Lung (tissue), 11 donors: ENCODE measurements at regions not wholly inside any gene's neighbourhood (a gene's known extent, or its start where the extent isn't known, plus 50 kb on each side); places are given as distances from the start of the nearest gene placed in this dataset.

Experiments
- ATAC-seq: fragments of 200-7000 bp; cut with Tn5 transposase; one replicate; pipeline ENCODE4 v1.9.1; 2020; ENCODE audit warnings: moderate number of reproducible peaks; ENCODE audit not compliant: insufficient read depth, low FRiP score
- DNase-seq, 3 donors: peaks; one replicate each; pipeline ENCODE4 v3.0.0-alpha.2; 2013 to 2017
- H3K27ac ChIP-seq, 2 donors: one replicate each; pipeline ENCODE4 v1.5.1; 2013; ENCODE audit warnings: mild to moderate bottlenecking in 2 of 2, moderate library complexity in 2 of 2, control low read depth in 1 of 2, inconsistent platforms in 1 of 2, low read depth in 1 of 2, low read length in 1 of 2
- H3K27me3 ChIP-seq, 3 donors: one replicate each; pipeline ENCODE4 v1.5.1; 2013; ENCODE audit warnings: low read length in 2 of 3; ENCODE audit not compliant: control insufficient read depth in 3 of 3, insufficient read depth in 3 of 3
- H3K36me3 ChIP-seq, 4 donors: one replicate each; pipeline ENCODE4 v1.5.1; 2013; ENCODE audit warnings: low read length in 4 of 4, mild to moderate bottlenecking in 1 of 4, moderate library complexity in 1 of 4; ENCODE audit not compliant: control insufficient read depth in 4 of 4, insufficient read depth in 4 of 4
- H3K4me1 ChIP-seq, 5 donors: one replicate each; pipeline ENCODE4 v1.5.1; 2013; ENCODE audit warnings: low read length in 5 of 5, mild to moderate bottlenecking in 2 of 5, moderate library complexity in 1 of 5; ENCODE audit not compliant: control insufficient read depth in 5 of 5, insufficient read depth in 5 of 5
- H3K4me3 ChIP-seq: one replicate; pipeline ENCODE4 v1.5.1; 2013; ENCODE audit warnings: mild to moderate bottlenecking, control low read depth, moderate library complexity
- H3K9ac ChIP-seq, 2 donors: one replicate each; pipeline ENCODE4 v1.5.1; 2013; ENCODE audit warnings: low read length in 2 of 2, control low read depth in 1 of 2; ENCODE audit not compliant: insufficient read depth in 1 of 2
- H3K9me3 ChIP-seq, 4 donors: one replicate each; pipeline ENCODE4 v1.5.1; 2013; ENCODE audit warnings: low read length in 3 of 4, mild to moderate bottlenecking in 1 of 4, moderate library complexity in 1 of 4; ENCODE audit not compliant: control insufficient read depth in 4 of 4, insufficient read depth in 3 of 4
- WGBS, 2 donors: extraction: QIAGEN DNeasy Blood & Tissue Kit; methylation state at CpG; one replicate each; pipeline ENCODE4 v1.1.7; 2013; 5-methylcytosine and 5-hydroxymethylcytosine counted together
- TF ChIP-seq, protein P1 (sequence below): IDR thresholded peaks from 2 replicates; pipeline ENCODE4 v1.5.1; 2012; ENCODE audit warnings: mild to moderate bottlenecking; ENCODE audit errors: control extremely low read depth, extremely low read depth
- donor health status: control.
- donor health status: control.
- donor health status: Bipolar disorder and iron deficiency.
- donor health status: healthy.
- donor health status: DM: yes; HTN: yes; CAD: no.

DNA sequence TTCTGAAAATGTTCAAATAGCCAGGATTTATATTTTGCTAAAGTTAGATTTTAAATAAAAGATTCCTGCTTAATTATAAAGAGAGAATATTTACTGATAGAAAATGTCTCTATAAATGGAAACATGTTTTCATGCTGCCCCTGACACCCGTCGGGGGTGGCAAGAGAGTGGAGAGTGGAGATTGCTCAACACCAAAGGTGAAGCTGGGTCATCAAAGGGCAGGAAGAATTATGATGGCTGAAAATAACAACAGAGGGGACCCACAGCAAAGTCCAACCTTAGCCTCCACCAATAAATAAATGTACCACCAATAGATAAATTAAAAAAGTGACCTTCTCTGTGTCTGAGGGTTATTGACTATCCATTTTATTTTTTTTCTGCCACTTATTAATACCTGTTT is 326.8 kb upstream of the GYPC start:
- H3K36me3 ChIP-seq: no peaks in the 10 kb centered on the region
- TF ChIP-seq, protein P1, sequence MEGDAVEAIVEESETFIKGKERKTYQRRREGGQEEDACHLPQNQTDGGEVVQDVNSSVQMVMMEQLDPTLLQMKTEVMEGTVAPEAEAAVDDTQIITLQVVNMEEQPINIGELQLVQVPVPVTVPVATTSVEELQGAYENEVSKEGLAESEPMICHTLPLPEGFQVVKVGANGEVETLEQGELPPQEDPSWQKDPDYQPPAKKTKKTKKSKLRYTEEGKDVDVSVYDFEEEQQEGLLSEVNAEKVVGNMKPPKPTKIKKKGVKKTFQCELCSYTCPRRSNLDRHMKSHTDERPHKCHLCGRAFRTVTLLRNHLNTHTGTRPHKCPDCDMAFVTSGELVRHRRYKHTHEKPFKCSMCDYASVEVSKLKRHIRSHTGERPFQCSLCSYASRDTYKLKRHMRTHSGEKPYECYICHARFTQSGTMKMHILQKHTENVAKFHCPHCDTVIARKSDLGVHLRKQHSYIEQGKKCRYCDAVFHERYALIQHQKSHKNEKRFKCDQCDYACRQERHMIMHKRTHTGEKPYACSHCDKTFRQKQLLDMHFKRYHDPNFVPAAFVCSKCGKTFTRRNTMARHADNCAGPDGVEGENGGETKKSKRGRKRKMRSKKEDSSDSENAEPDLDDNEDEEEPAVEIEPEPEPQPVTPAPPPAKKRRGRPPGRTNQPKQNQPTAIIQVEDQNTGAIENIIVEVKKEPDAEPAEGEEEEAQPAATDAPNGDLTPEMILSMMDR: no peak
- WGBS, 2 donors: 70 to 88% methylated on average over 2 of the region's 2 CpGs
- H3K9me3 ChIP-seq: peaks cover 0 to 13% (median 4%) of the 10 kb centered on the region in 4 donors
- H3K4me3 ChIP-seq: no peak overlapping the region
- no peak overlapping the region for H3K9ac ChIP-seq
- no peak for ATAC-seq
- no peak overlapping the region for H3K27ac ChIP-seq
- no peaks in the 10 kb centered on the region for H3K27me3 ChIP-seq
- H3K4me1 ChIP-seq: no peaks in the 10 kb centered on the region
- no peak for DNase-seq

DNA sequence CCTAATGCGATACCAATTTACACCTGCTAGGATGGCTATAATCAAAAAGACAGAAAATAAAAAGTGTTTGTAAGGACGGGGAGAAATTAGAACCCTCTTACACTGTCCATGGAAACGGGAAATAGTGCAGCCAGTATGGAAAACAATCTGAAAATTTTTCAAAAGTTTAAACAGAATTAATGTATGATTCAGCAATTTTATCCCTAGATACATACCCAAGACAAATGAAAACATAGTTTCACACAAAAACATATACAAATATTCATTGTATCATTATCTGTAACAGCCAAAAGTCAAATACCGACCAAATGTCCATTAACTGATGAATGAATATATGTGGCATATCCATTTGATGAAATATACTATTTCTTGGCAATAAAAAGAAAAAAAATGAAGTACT is 313.5 kb upstream of the GYPC start:
- Histone ChIP-seq H3K27ac (no peak overlapping the region), H3K4me3 (no peak overlapping the region), H3K27me3 (no peaks in the 10 kb centered on the region), H3K4me1 (no peaks in the 10 kb centered on the region), H3K36me3 (no peaks in the 10 kb centered on the region), H3K9ac (no peak overlapping the region), H3K9me3 (no peaks in the 10 kb centered on the region)
- ATAC-seq (no peak), DNase-seq (no peak)
- 93 to 94% methylated on average over 4 of the region's 4 CpGs for WGBS, 2 donors
- TF ChIP-seq, protein P1: no peak

DNA sequence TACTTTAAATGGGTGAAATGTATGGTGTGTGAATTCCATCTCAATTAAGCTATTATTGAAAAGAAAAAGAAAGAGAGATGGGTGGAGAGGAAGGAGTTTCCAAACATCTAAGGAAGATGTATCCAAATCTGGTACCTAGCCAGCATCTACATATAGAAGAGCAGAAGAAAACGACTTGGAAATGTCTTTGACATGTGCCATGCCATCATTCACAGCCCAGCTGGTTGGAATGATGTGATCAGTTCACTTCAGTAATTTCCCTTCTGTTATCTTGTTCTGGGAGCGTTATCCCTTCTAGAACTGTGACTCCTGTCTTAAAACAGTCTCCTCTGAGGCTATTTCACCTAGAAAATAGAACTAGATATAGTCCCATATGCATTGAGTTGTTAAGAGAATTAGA is 312.8 kb upstream of the GYPC start:
- Histone ChIP-seq H3K27ac (no peak overlapping the region), H3K4me1 (no peaks in the 10 kb centered on the region), H3K27me3 (no peaks in the 10 kb centered on the region), H3K9me3 (no peaks in the 10 kb centered on the region), H3K36me3 (no peaks in the 10 kb centered on the region), H3K4me3 (no peak overlapping the region), H3K9ac (no peak overlapping the region)
- DNase-seq (no peak), ATAC-seq (no peak)
- TF ChIP-seq, protein P1: no peak
- 65 to 72% methylated on average over 2 of the region's 2 CpGs for WGBS, 2 donors

DNA sequence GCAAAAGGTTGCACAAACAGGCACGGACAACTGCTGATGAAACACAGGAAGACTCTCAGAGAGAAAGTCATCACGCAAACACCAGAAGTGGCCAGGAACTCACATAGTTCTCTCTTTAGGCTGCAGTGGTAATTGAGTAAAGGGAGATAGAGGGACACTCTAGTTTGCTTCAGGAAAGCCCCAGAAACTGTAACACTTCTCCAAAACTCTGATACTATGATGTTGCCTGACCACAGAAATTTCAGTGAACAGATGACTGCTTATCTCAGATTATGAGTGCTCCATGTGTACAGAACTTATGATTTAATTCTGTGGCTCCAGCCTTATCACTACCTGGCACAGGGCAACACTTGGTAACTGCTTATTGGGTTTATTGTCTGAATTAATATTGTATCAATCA is 311.5 kb upstream of the GYPC start:
- H3K9me3 ChIP-seq: no peaks in the 10 kb centered on the region
- no peak overlapping the region for H3K27ac ChIP-seq
- ATAC-seq (no peak), DNase-seq (no peak)
- no peak overlapping the region for H3K4me3 ChIP-seq
- no peaks in the 10 kb centered on the region for H3K36me3 ChIP-seq
- H3K27me3 ChIP-seq: no peaks in the 10 kb centered on the region
- no peak overlapping the region for H3K9ac ChIP-seq
- WGBS, 2 donors: 27 to 51% methylated on average over 2 of the region's 2 CpGs
- TF ChIP-seq, protein P1: no peak
- H3K4me1 ChIP-seq: no peaks in the 10 kb centered on the region
